ENCODE measurements at regions not wholly inside any gene's neighbourhood (a gene's known extent, or its start where the extent isn't known, plus 50 kb on each side); places are given as distances from the start of the nearest gene placed in this dataset.

DNA sequence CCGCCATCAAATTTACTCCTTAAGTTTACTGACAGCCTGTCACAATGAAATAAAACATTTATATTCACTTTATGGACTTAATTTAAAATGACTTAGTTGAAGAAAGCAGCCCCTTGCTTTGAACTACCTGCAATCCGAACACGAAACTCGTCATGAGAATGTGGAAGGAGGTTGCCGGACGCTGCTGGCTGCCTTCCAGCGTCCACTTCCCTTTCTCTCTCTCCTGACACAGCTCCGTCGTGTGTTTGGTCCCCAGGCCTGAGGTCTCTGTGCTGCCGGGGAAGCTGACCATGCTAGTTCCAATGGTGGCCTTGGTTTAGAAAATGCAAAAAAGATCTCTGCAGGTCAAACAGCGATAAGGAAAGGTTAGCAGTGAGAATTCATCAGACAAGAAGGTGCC, 519.7 kb downstream of the CDH26 start:
- no peak for DNase-seq (ENCODE audit: low read depth)
- TF ChIP-seq, protein P1, sequence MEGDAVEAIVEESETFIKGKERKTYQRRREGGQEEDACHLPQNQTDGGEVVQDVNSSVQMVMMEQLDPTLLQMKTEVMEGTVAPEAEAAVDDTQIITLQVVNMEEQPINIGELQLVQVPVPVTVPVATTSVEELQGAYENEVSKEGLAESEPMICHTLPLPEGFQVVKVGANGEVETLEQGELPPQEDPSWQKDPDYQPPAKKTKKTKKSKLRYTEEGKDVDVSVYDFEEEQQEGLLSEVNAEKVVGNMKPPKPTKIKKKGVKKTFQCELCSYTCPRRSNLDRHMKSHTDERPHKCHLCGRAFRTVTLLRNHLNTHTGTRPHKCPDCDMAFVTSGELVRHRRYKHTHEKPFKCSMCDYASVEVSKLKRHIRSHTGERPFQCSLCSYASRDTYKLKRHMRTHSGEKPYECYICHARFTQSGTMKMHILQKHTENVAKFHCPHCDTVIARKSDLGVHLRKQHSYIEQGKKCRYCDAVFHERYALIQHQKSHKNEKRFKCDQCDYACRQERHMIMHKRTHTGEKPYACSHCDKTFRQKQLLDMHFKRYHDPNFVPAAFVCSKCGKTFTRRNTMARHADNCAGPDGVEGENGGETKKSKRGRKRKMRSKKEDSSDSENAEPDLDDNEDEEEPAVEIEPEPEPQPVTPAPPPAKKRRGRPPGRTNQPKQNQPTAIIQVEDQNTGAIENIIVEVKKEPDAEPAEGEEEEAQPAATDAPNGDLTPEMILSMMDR (IDR thresholded peaks at IDR 0.05; ENCODE audit: control insufficient read depth, extremely low read depth, insufficient read depth) = no peak
- H3K4me3 ChIP-seq (ENCODE audit: low read depth, low read length) = no peak overlapping the region

DNA sequence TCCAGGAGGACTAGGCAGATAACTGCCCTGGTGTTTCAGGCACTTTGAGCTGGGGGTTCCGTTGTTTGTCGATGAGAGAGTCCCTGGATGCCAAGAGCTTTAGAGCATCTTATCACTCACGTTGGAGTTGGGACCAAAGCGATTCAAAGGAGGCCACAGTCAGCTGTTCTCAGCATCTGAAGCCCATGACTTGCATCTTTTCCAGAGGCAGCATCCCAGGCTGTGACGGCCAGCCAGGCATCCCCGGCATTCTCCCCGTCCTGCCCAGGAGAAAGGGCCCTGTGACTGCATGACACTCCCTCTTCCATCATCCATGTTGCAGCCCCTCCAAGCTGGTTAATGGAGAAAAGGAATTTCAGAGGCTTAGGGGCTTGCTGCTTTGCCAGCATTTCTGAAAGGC, 520.3 kb downstream of the CDH26 start:
- no peak overlapping the region for H3K4me3 ChIP-seq (ENCODE audit: low read depth, low read length)
- no peak for DNase-seq (ENCODE audit: low read depth)
- TF ChIP-seq, protein P1 (IDR thresholded peaks at IDR 0.05; ENCODE audit: control insufficient read depth, extremely low read depth, insufficient read depth) = no peak

GRCh38 chr20:60480950-60481742, 522.9 kb downstream of the CDH26 start:
- DNase-seq (ENCODE audit: low read depth) = no peak
- TF ChIP-seq, protein P1 (IDR thresholded peaks at IDR 0.05; ENCODE audit: control insufficient read depth, extremely low read depth, insufficient read depth) = no peak
- H3K4me3 ChIP-seq (ENCODE audit: low read depth, low read length) = no peak overlapping the region

DNA sequence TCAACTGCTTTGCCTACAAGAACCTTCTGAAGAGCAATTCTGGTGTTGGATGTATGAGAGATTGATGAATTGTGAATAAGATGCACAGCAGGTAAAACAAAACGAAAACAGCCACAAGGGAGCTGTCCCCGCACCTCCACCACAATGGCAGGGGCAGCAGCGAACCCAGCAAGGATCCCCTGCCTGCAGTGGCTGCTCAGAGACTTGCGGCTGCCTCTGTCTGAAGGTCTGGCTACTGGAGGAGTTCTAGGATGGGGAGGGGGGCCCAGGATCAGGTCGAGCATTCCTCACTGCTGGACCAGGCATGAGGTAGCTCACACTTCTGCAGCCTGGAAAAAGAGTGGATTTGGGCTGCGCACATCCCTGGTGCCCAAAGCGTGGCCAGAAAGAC, 523.5 kb downstream of the CDH26 start:
- DNase-seq (ENCODE audit: low read depth) = no peak
- TF ChIP-seq, protein P1 (IDR thresholded peaks at IDR 0.05; ENCODE audit: control insufficient read depth, extremely low read depth, insufficient read depth) = no peak
- H3K4me3 ChIP-seq (ENCODE audit: low read depth, low read length) = no peak overlapping the region

DNA sequence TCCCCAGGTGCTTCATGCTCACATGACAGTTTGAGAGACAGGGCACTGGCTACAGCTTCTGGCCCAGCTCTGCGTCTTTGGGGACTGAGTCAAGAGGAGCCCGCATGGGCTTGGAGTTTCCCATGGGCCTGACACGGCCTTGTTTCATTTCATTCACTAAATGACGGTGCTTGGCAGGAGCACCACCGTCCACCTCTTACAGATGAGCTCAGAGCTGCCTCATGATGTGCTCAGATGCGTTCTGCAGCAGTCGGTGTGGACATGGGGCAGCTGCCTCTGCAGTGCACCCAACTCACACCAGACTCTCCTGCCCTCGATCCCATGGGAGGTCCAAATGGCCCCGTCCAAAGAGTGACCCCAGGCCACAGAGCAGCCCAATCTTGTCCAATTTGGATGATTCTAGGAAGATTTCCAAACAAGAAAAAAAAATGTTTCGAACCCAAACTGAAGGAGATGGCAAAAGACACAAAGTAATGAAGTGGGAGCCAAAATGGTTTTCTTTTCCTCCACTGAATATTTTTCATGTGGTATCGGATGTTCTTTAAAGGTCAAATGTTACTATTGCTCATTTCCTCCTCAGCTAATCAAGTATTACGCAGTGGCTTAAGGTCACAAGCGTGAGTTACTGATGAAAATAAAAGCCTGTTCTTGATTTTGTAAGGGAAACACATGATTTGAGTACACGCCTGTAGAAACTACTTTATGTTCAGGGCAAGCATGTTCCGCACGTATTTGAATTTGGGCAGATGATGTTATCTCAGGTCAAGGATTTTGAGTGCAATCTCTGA, 524.2 kb downstream of the CDH26 start:
- TF ChIP-seq, protein P1 (IDR thresholded peaks at IDR 0.05; ENCODE audit: control insufficient read depth, extremely low read depth, insufficient read depth) = no peak
- DNase-seq (ENCODE audit: low read depth) = no peak
- H3K4me3 ChIP-seq (ENCODE audit: low read depth, low read length) = no peak overlapping the region

DNA sequence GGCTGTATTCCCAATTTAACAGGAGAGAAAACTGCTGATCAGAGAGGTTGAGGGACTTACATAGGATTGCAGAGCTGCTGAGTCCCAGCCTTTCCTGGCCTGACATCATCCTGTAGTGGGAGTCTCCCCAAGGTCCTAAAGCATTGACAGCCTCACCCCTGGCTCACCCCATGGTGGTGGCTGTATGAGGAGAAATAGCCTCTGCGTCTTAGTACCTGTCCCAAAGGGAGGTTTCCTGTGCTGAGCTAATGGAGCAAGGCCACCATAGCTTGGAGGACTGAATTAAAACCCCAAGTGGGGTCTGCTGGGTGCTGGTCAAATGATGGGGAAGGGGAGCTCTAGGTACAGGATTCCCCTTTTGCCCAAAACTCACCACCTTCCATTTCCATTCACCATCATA, 525.1 kb downstream of the CDH26 start:
- H3K4me3 ChIP-seq (ENCODE audit: low read depth, low read length) = no peak overlapping the region
- TF ChIP-seq, protein P1 (IDR thresholded peaks at IDR 0.05; ENCODE audit: control insufficient read depth, extremely low read depth, insufficient read depth) = no peak
- no peak for DNase-seq (ENCODE audit: low read depth)
